AG09309 (cell line): ENCODE measurements at regions not wholly inside any gene's neighbourhood (a gene's known extent, or its start where the extent isn't known, plus 50 kb on each side); places are given as distances from the start of the nearest gene placed in this dataset.

Source experiments
- DNase-seq: peaks from one replicate; pipeline ENCODE4 v3.0.0-alpha.2; 2010; ENCODE audit warnings: low read depth
- H3K4me3 ChIP-seq: 2 replicates; pipeline ENCODE4 v1.5.1; 2011; ENCODE audit warnings: mild to moderate bottlenecking, low read depth, low read length, moderate library complexity; ENCODE audit not compliant: control insufficient read depth
- TF ChIP-seq, protein P1 (sequence below): IDR thresholded peaks from 2 replicates; pipeline ENCODE4 v1.5.1; 2011; ENCODE audit warnings: mild to moderate bottlenecking, low read depth, low read length, inconsistent platforms; ENCODE audit not compliant: insufficient read depth, control insufficient read depth; ENCODE audit errors: missing control alignments

DNA sequence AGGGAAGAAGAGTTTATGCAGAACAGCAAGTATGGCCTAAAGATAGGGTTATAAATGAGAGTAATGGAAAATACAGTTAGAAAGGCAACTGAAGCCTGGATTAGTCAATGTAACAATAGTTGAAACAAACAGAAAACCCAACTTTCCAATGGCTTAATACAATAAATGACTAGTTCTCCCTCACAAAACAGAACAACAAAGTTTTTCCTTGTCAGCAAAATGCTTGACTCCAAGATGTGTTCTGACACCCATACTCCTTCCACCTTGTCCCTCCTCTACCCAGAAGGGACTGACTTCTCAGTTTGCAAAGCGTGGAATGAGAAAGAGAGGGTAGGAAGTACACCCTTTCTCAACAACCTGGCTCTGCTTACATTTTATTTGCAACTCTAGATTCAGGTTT lies 191.4 kb upstream of the OSR1 start:
- no peak overlapping the region for H3K4me3 ChIP-seq
- no peak for DNase-seq
- TF ChIP-seq, protein P1, sequence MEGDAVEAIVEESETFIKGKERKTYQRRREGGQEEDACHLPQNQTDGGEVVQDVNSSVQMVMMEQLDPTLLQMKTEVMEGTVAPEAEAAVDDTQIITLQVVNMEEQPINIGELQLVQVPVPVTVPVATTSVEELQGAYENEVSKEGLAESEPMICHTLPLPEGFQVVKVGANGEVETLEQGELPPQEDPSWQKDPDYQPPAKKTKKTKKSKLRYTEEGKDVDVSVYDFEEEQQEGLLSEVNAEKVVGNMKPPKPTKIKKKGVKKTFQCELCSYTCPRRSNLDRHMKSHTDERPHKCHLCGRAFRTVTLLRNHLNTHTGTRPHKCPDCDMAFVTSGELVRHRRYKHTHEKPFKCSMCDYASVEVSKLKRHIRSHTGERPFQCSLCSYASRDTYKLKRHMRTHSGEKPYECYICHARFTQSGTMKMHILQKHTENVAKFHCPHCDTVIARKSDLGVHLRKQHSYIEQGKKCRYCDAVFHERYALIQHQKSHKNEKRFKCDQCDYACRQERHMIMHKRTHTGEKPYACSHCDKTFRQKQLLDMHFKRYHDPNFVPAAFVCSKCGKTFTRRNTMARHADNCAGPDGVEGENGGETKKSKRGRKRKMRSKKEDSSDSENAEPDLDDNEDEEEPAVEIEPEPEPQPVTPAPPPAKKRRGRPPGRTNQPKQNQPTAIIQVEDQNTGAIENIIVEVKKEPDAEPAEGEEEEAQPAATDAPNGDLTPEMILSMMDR, result no peak

DNA sequence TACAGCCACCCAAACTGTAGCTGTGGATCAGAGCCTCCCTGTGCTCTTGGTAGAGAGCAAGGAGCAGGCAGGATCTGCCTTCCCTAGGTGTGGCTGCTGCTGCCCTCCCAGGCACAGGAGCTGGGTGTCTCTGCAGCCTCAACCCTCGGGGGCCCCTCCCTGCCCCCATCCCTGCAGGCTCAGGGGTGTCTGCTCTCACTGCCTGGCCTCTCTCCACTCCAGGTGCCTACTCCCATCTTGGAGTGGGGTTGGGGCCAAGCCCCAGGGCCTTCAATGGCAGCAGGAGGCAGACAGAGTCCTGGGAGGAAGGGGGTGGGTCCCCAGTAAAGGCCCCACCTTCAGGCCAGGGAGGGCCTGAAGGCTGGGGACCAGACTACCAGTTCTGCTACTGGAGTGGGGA lies 189.7 kb upstream of the OSR1 start:
- no peak for DNase-seq
- TF ChIP-seq, protein P1, result no peak
- H3K4me3 ChIP-seq, result no peak overlapping the region

DNA sequence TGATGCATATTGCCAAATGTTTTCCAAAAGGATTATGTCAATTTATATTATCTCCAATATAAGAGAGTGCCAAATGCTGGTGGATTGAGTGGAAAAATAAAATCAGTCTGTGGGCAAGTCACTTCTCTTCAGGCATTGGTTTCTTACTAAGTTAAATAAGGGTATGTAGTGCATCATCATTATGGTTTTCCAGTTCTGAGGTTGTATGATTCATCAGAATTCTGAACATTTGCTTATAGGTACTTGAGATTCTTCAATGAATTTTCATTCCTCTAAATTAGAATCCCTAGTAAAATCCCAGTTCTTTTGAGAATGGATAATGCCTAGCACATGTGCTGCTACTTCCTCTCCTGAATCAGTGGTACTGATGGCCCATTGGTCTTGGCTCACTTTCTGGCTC lies 188.9 kb upstream of the OSR1 start:
- H3K4me3 ChIP-seq, result no peak overlapping the region
- no peak for DNase-seq
- TF ChIP-seq, protein P1, result no peak

DNA sequence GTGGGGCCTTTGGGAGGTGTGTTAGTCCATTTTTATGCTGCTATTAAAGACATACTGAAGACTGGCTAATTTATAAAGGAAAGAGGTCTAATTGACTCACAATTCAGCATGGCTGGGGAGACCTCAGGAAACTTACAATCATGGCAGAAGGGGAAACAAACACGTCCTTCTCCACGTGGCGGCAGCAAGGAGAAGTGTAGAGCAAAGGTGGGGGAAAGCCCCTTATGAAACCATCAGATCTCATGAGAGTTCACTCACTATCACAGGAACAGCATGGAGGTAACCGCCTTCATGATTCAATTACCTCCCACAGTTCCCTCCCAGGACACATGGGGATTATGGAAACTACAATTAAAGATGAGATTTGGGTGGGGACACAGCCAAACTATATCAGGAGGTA lies 187.1 kb upstream of the OSR1 start:
- H3K4me3 ChIP-seq, result no peak overlapping the region
- TF ChIP-seq, protein P1, result no peak
- DNase-seq, result no peak

DNA sequence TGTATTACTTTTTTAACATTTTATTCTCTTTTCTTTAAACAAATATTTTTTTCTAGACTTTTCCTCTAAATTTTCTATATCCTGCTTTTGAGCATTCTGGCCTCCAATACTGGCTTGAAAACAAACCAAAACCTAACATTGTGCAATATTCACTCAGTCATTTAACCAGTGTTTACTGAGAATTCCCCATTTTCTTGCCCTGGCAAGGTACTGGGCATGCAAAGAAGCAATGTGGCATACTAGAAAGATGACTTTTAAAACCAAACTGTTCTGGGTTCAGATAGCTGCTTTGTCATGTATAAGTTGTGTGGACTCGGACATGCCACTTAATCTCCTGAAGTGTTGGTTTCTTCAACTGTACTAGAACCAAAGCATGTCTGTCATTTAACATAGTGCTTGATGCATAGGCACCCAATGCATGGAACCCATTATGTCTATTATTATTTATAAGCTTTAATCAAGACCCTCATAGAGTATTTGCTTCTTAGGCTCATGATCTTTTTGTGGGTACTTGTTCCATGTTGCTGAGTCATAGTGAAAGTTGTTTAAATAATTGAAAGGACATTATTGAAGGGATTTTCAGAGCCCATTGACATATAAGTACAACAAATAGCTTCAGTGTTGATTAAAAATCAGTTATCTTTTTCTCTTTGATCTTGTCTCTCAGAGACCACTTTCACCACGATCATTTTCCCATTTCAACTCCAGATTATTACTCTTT lies 185.4 kb upstream of the OSR1 start:
- TF ChIP-seq, protein P1, result no peak
- H3K4me3 ChIP-seq, result no peak overlapping the region
- DNase-seq, result peak; percentile 16

DNA sequence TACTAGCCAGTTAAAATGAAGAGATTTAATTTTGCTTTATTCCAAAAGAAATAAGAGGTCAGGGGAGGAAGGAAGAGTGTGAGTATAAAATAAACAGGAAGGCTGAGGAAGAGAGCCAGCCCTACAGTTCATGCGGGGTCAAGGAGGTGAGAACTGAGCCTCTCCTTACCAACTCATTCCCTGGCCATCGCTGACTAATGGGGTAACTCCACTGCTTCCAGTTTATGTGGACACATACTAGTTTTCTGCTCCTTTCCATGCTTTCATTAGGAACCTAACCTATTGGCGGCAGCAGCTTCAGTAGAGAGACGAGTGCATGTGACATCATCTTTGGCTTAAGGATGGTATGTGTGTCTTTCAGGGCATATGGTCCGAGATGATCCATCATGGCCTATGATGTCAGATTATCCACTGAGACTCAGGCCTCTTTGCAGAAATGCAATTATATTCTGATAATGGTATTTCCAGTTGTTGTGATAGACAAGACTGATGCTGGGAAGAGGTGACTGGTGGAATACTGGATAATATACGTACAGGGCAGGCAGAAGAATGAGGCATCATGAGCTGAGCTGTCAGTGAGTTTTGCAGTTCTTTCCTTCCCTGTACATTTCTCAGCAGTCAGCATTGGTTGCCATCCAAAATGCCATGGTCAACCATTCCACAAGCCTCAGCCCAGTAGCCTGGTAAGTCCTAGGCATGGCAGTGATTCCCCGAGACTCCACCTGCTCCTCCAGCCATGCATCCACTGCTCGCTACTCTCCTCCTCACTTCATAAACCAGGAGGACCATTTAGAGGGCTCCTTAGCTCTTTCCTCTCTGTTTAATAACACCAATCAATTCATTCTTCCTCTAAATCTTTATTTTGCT lies 184.6 kb upstream of the OSR1 start:
- no peak overlapping the region for H3K4me3 ChIP-seq
- TF ChIP-seq, protein P1, result no peak
- no peak for DNase-seq
